ENCODE measurements at regions not wholly inside any gene's neighbourhood (a gene's known extent, or its start where the extent isn't known, plus 50 kb on each side); places are given as distances from the start of the nearest gene placed in this dataset.

DNA sequence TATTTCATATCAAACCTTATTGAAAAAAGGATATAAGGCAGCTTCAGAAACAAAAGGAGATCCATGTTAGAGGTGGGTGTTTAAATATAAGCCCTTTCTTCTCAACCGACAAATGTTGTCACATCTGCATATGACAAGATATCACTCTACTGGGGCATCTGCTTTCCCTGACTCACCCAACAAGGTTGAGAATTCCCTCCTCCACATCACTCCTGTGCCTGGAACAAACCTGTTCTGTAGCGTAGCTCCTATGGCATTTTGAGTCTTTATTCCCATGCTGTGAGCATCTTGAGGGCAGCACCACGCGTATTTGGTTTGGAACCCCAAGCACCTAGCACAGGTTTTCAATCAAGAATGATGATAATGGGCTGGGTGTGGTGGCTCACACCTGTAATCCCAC, 59.4 kb upstream of the ZFHX3 start:
- TF ChIP-seq CTCF (conservative IDR thresholded peaks at IDR 0.05): no peak
- no peak for TF ChIP-seq ZFX (IDR thresholded peaks at IDR 0.05)

Measured in C4-2B (cell line).